ENCODE measurements at regions not wholly inside any gene's neighbourhood (a gene's known extent, or its start where the extent isn't known, plus 50 kb on each side); places are given as distances from the start of the nearest gene placed in this dataset.
"Not testable (repeated sequence)": the region's sequence is repeated elsewhere in the genome, so short reads cannot be mapped to it uniquely, and the experiment has no call there.

- H3K4me3 Mint-ChIP-seq, result no peak overlapping the region
- peaks cover 5% of the 10 kb centered on the region for H3K27me3 Mint-ChIP-seq
- DNase-seq, result no peak
- no peaks in the 10 kb centered on the region for H3K36me3 Mint-ChIP-seq (ENCODE audit: low read depth)
- POLR2A ChIA-PET, result no interaction called here
- CTCF ChIA-PET, result interaction anchor here (1.5 kb wide), 1 partner anchor 57 kb away, joined by 3 read pairs; no protein-coding TSS in a partner anchor
- H3K27ac Mint-ChIP-seq, result no peak overlapping the region
- no peaks in the 10 kb centered on the region for H3K9me3 Mint-ChIP-seq
- no peaks in the 10 kb centered on the region for H3K4me1 Mint-ChIP-seq
These were observed 215.7 kb upstream of the ELL2 start for GRCh38 chr5:96177303-96177869.

- no peak overlapping the region for H3K27ac Mint-ChIP-seq
- ChIA-PET POLR2A (no interaction called here), CTCF (interaction anchor here (1.5 kb wide), 1 partner anchor 56 kb away, joined by 3 read pairs; no protein-coding TSS in a partner anchor)
- no peak for DNase-seq
- no peaks in the 10 kb centered on the region for H3K4me1 Mint-ChIP-seq
- no peaks in the 10 kb centered on the region for H3K36me3 Mint-ChIP-seq (ENCODE audit: low read depth)
- peaks cover 5% of the 10 kb centered on the region for H3K27me3 Mint-ChIP-seq
- no peak overlapping the region for H3K4me3 Mint-ChIP-seq
- H3K9me3 Mint-ChIP-seq, result no peaks in the 10 kb centered on the region
These were observed 214.4 kb upstream of the ELL2 start for GRCh38 chr5:96176022-96176421.

GRCh38 chr5:96175090-96175489 lies 213.4 kb upstream of the ELL2 start:
- POLR2A ChIA-PET, result no interaction called here
- H3K4me1 Mint-ChIP-seq, result no peaks in the 10 kb centered on the region
- H3K9me3 Mint-ChIP-seq, result no peaks in the 10 kb centered on the region
- CTCF ChIA-PET, result no interaction called here
- no peak overlapping the region for H3K4me3 Mint-ChIP-seq
- H3K27ac Mint-ChIP-seq, result no peak overlapping the region
- H3K36me3 Mint-ChIP-seq (ENCODE audit: low read depth), result no peaks in the 10 kb centered on the region
- no peak for DNase-seq
- H3K27me3 Mint-ChIP-seq, result peaks cover 5% of the 10 kb centered on the region

GRCh38 chr5:96173366-96173765 lies 211.7 kb upstream of the ELL2 start:
- CTCF ChIA-PET, result interaction anchor here (0.7 kb wide), 3 partner anchors 36 to 270 kb away, joined by 3 to 4 read pairs (median 3); no protein-coding TSS in a partner anchor
- H3K27ac Mint-ChIP-seq, result no peak overlapping the region
- H3K4me3 Mint-ChIP-seq, result no peak overlapping the region
- H3K4me1 Mint-ChIP-seq, result no peaks in the 10 kb centered on the region
- DNase-seq, result no peak
- no peaks in the 10 kb centered on the region for H3K36me3 Mint-ChIP-seq (ENCODE audit: low read depth)
- no peaks in the 10 kb centered on the region for H3K9me3 Mint-ChIP-seq
- peaks cover 5% of the 10 kb centered on the region for H3K27me3 Mint-ChIP-seq
- POLR2A ChIA-PET, result no interaction called here

GRCh38 chr5:96172436-96172835 lies 210.8 kb upstream of the ELL2 start:
- Mint-ChIP-seq H3K36me3 (ENCODE audit: low read depth) (no peaks in the 10 kb centered on the region), H3K4me3 (no peak overlapping the region), H3K27ac (no peak overlapping the region), H3K4me1 (no peaks in the 10 kb centered on the region), H3K9me3 (no peaks in the 10 kb centered on the region), H3K27me3 (peaks cover 3% of the 10 kb centered on the region)
- ChIA-PET POLR2A (interaction anchor here (0.5 kb wide), 1 partner anchor 89 kb away, joined by 3 read pairs; no protein-coding TSS in a partner anchor), CTCF (no interaction called here)
- DNase-seq, result no peak

- POLR2A ChIA-PET, result interaction anchor here (0.5 kb wide), 1 partner anchor 90 kb away, joined by 3 read pairs; no protein-coding TSS in a partner anchor
- H3K36me3 Mint-ChIP-seq (ENCODE audit: low read depth); H3K27ac Mint-ChIP-seq; H3K4me3 Mint-ChIP-seq; DNase-seq; H3K9me3 Mint-ChIP-seq; H3K4me1 Mint-ChIP-seq; H3K27me3 Mint-ChIP-seq; CTCF ChIA-PET: not testable (repeated sequence)
These were observed 210.3 kb upstream of the ELL2 start for GRCh38 chr5:96171973-96172372.

- CTCF ChIA-PET; H3K9me3 Mint-ChIP-seq; H3K27ac Mint-ChIP-seq; DNase-seq; H3K36me3 Mint-ChIP-seq (ENCODE audit: low read depth); H3K27me3 Mint-ChIP-seq; POLR2A ChIA-PET; H3K4me3 Mint-ChIP-seq; H3K4me1 Mint-ChIP-seq: not testable (repeated sequence)
These were observed 209.0 kb upstream of the ELL2 start for GRCh38 chr5:96170481-96171125.

- H3K27ac Mint-ChIP-seq; H3K36me3 Mint-ChIP-seq (ENCODE audit: low read depth); H3K27me3 Mint-ChIP-seq; CTCF ChIA-PET; POLR2A ChIA-PET; DNase-seq; H3K4me1 Mint-ChIP-seq; H3K4me3 Mint-ChIP-seq; H3K9me3 Mint-ChIP-seq: not testable (repeated sequence)
These were observed 207.2 kb upstream of the ELL2 start for GRCh38 chr5:96168833-96169232.

- H3K27ac Mint-ChIP-seq, result no peak overlapping the region
- CTCF ChIA-PET, result no interaction called here
- POLR2A ChIA-PET, result no interaction called here
- no peak overlapping the region for H3K4me3 Mint-ChIP-seq
- peaks cover 7% of the 10 kb centered on the region for H3K27me3 Mint-ChIP-seq
- H3K36me3 Mint-ChIP-seq (ENCODE audit: low read depth), result no peaks in the 10 kb centered on the region
- no peaks in the 10 kb centered on the region for H3K4me1 Mint-ChIP-seq
- H3K9me3 Mint-ChIP-seq, result no peaks in the 10 kb centered on the region
- no peak for DNase-seq
These were observed 197.4 kb upstream of the ELL2 start for GRCh38 chr5:96159043-96159442.

GRCh38 chr5:96157841-96158291 lies 196.2 kb upstream of the ELL2 start:
- Mint-ChIP-seq H3K4me1 (no peaks in the 10 kb centered on the region), H3K27me3 (peaks cover 7% of the 10 kb centered on the region), H3K9me3 (no peaks in the 10 kb centered on the region), H3K36me3 (ENCODE audit: low read depth) (no peaks in the 10 kb centered on the region), H3K4me3 (no peak overlapping the region), H3K27ac (no peak overlapping the region)
- CTCF ChIA-PET, result no interaction called here
- POLR2A ChIA-PET, result no interaction called here
- DNase-seq, result no peak

GRCh38 chr5:96157077-96157780 lies 195.6 kb upstream of the ELL2 start:
- ChIA-PET CTCF (interaction anchor here (1.0 kb wide), 1 partner anchor 8 kb away, joined by 3 read pairs; no protein-coding TSS in a partner anchor), POLR2A (no interaction called here)
- Mint-ChIP-seq H3K4me3 (no peak overlapping the region), H3K4me1 (no peaks in the 10 kb centered on the region), H3K36me3 (ENCODE audit: low read depth) (no peaks in the 10 kb centered on the region), H3K27ac (no peak overlapping the region), H3K27me3 (peaks cover 7% of the 10 kb centered on the region), H3K9me3 (no peaks in the 10 kb centered on the region)
- no peak for DNase-seq

- H3K4me1 Mint-ChIP-seq, result no peaks in the 10 kb centered on the region
These were observed 193.5 kb upstream of the ELL2 start for GRCh38 chr5:96155147-96155546.

GRCh38 chr5:96151891-96152290 lies 190.2 kb upstream of the ELL2 start:
- Mint-ChIP-seq H3K36me3 (ENCODE audit: low read depth) (no peaks in the 10 kb centered on the region), H3K4me1 (no peaks in the 10 kb centered on the region), H3K9me3 (no peaks in the 10 kb centered on the region), H3K27me3 (peaks cover 2% of the 10 kb centered on the region), H3K27ac (no peak overlapping the region), H3K4me3 (no peak overlapping the region)
- ChIA-PET POLR2A (no interaction called here), CTCF (no interaction called here)
- DNase-seq, result no peak

More at GRCh38 chr5:96155147-96155546, 193.5 kb upstream of the ELL2 start:
- peaks cover 7% of the 10 kb centered on the region for H3K27me3 Mint-ChIP-seq
- H3K9me3 Mint-ChIP-seq, result no peaks in the 10 kb centered on the region
- no peaks in the 10 kb centered on the region for H3K36me3 Mint-ChIP-seq (ENCODE audit: low read depth)
- H3K4me3 Mint-ChIP-seq, result no peak overlapping the region
- ChIA-PET POLR2A (no interaction called here), CTCF (no interaction called here)
- no peak for DNase-seq
- no peak overlapping the region for H3K27ac Mint-ChIP-seq

Data from activated CD4-positive, alpha-beta T cell treated with anti-CD3 and anti-CD28 coated beads, Interleukin-2, amount 10 ng/mL, durations not matched to agents 7 days and 5 days (primary cell).